ENCODE measurements at regions not wholly inside any gene's neighbourhood (a gene's known extent, or its start where the extent isn't known, plus 50 kb on each side); places are given as distances from the start of the nearest gene placed in this dataset.
A peak's percentile ranks its signal among the peaks of the same experiment; 100 is the strongest.

GRCh38 chr1:222307621-222308020 lies 240.3 kb downstream of the HHIPL2 start:
- no peak overlapping the region for H3K4me3 ChIP-seq (replicated peaks; ENCODE audit: low read depth, low read length)
- no peak for DNase-seq (ENCODE audit: extremely low read depth, low read depth)
- no peak for TF ChIP-seq CTCF (IDR thresholded peaks at IDR 0.05; ENCODE audit: low read depth, low read length, missing control alignments)

DNA sequence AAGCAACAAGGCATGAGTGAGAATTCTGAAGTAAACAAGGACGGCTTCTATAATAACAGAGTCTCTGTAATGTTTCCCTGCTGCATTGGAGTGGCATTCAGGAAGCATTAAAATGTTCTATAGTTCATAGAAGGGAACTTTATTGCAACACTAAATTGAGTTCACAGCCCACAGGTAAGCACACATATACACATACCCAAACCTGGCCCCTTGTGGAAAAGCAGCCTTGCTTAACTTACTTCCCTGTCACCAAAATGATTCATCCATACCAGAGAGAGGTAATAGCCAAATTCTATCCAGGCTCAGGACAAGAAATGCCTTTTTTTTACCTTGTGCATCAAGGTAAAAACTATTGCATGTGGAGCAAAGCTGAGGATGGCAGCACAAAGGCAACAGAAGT lies 241.4 kb downstream of the HHIPL2 start:
- TF ChIP-seq CTCF (IDR thresholded peaks at IDR 0.05; ENCODE audit: low read depth, low read length, missing control alignments): no peak

GRCh38 chr1:222306011-222306410 lies 241.9 kb downstream of the HHIPL2 start:
- DNase-seq (ENCODE audit: extremely low read depth, low read depth): no peak
- no peak for TF ChIP-seq CTCF (IDR thresholded peaks at IDR 0.05; ENCODE audit: low read depth, low read length, missing control alignments)
- no peak overlapping the region for H3K4me3 ChIP-seq (replicated peaks; ENCODE audit: low read depth, low read length)

More for the DNA sequence above, 241.4 kb downstream of the HHIPL2 start:
- H3K4me3 ChIP-seq (replicated peaks; ENCODE audit: low read depth, low read length): no peak overlapping the region
- no peak for DNase-seq (ENCODE audit: extremely low read depth, low read depth)

- no peak for DNase-seq (ENCODE audit: extremely low read depth, low read depth)
- TF ChIP-seq CTCF (IDR thresholded peaks at IDR 0.05; ENCODE audit: low read depth, low read length, missing control alignments): no peak
Measured at GRCh38 chr1:222301652-222302051, 246.3 kb downstream of the HHIPL2 start.

DNA sequence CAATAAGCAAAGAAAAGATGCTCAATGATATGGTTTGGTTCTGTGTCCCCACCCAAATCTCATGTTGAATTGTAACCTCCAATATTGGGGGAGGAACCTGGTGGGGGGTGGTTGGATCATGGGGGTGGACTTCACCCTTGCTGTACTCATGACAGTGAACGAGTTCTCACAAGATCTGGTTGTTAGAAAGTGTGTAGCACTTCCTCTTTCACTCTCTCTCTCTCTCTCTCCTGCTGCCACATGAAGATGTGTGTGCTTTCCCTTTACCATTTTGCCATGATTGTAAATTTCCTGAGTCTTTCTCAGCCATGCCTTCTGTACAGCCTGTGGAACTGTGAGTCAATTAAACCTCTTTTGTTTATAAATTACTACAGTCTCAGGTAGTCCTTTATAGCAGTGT lies 248.4 kb downstream of the HHIPL2 start:
- no peak overlapping the region for H3K4me3 ChIP-seq (replicated peaks; ENCODE audit: low read depth, low read length)
- no peak for DNase-seq (ENCODE audit: extremely low read depth, low read depth)
- no peak for TF ChIP-seq CTCF (IDR thresholded peaks at IDR 0.05; ENCODE audit: low read depth, low read length, missing control alignments)

More at GRCh38 chr1:222301652-222302051, 246.3 kb downstream of the HHIPL2 start:
- H3K4me3 ChIP-seq (replicated peaks; ENCODE audit: low read depth, low read length): no peak overlapping the region

DNA sequence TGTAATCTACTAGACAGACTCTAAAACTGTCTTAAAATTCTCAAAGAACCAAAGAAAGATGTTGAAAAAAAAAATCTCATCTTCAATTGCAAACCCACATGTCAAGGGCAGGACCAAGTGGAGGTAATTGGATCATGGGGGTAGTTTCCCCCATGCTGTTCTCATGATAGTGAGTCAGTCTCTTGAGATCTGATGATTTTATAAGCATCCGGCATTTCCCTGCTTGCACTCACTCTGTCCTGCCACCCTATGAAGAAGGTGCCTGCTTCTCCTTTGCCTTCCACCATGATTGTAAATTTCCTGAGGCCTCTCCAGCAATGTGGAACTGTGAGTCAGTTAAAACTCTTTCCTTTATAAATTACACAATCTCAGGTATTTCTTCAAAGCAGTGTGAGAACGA lies 257.0 kb downstream of the HHIPL2 start:
- no peak for DNase-seq (ENCODE audit: extremely low read depth, low read depth)
- no peak for TF ChIP-seq CTCF (IDR thresholded peaks at IDR 0.05; ENCODE audit: low read depth, low read length, missing control alignments)
- H3K4me3 ChIP-seq (replicated peaks; ENCODE audit: low read depth, low read length): no peak overlapping the region

DNA sequence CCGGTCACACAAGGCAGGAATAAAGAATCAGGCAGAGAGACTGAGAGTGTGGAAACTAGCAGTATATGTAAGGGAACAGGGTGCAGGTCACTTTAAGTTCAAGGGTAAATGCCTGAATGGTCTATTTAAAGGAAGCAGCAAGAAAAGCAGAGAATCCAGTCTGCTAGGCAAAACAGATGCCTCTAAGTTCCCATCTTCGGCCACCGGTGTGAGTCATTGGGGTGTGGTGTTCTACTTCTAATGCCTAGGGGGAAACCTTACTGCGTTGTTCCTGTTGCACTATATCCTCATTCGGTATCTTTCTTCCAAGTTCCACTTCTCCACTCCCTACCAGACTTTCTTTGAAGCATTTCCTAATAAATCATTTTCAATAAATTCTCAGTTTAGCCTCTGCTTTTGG lies 259.9 kb downstream of the HHIPL2 start:
- DNase-seq (ENCODE audit: extremely low read depth, low read depth): peak; percentile 20
- no peak overlapping the region for H3K4me3 ChIP-seq (replicated peaks; ENCODE audit: low read depth, low read length)
- no peak for TF ChIP-seq CTCF (IDR thresholded peaks at IDR 0.05; ENCODE audit: low read depth, low read length, missing control alignments)

Data from HFF-Myc (cell line).